AG08395 (cell line): ENCODE measurements at regions not wholly inside any gene's neighbourhood (a gene's known extent, or its start where the extent isn't known, plus 50 kb on each side); places are given as distances from the start of the nearest gene placed in this dataset.

Experiments used
- DNase-seq: peaks from one replicate; pipeline ENCODE4 v3.0.0; 2012; ENCODE audit warnings: mixed read lengths, low spot score

GRCh38 chr11:112859787-112860186, 101.4 kb upstream of the NCAM1 start:
- DNase-seq = no peak

GRCh38 chr11:112861356-112861755, 99.9 kb upstream of the NCAM1 start:
- no peak for DNase-seq

- no peak for DNase-seq
Observed at GRCh38 chr11:112863305-112863704, 97.9 kb upstream of the NCAM1 start.

GRCh38 chr11:112864672-112865071, 96.5 kb upstream of the NCAM1 start:
- no peak for DNase-seq

- no peak for DNase-seq
Observed at GRCh38 chr11:112871909-112872500, 89.2 kb upstream of the NCAM1 start.

- DNase-seq = no peak
Observed at GRCh38 chr11:112874980-112875379, 86.2 kb upstream of the NCAM1 start.

GRCh38 chr11:112877581-112877980, 83.6 kb upstream of the NCAM1 start:
- DNase-seq = no peak

GRCh38 chr11:112878033-112878601, 83.1 kb upstream of the NCAM1 start:
- DNase-seq = no peak

- no peak for DNase-seq
Observed at GRCh38 chr11:112880495-112880894, 80.7 kb upstream of the NCAM1 start.

GRCh38 chr11:112881461-112881860, 79.8 kb upstream of the NCAM1 start:
- DNase-seq = peak; percentile 89

GRCh38 chr11:112882494-112883381, 78.5 kb upstream of the NCAM1 start:
- DNase-seq = no peak

- DNase-seq = peak; percentile 7
Observed at GRCh38 chr11:112884012-112884767, 77.0 kb upstream of the NCAM1 start.

- no peak for DNase-seq
Observed at GRCh38 chr11:112885744-112886433, 75.3 kb upstream of the NCAM1 start.

- DNase-seq = no peak
Observed at GRCh38 chr11:112886434-112887370, 74.5 kb upstream of the NCAM1 start.

- no peak for DNase-seq
Observed at GRCh38 chr11:112889446-112889845, 71.8 kb upstream of the NCAM1 start.

- no peak for DNase-seq
Observed at GRCh38 chr11:112899235-112900006, 61.8 kb upstream of the NCAM1 start.

- no peak for DNase-seq
Observed at GRCh38 chr11:112901924-112902323, 59.3 kb upstream of the NCAM1 start.

GRCh38 chr11:112902361-112903011, 58.7 kb upstream of the NCAM1 start:
- DNase-seq = no peak

GRCh38 chr11:112903340-112903739, 57.9 kb upstream of the NCAM1 start:
- DNase-seq = no peak
